ENCODE measurements at regions not wholly inside any gene's neighbourhood (a gene's known extent, or its start where the extent isn't known, plus 50 kb on each side); places are given as distances from the start of the nearest gene placed in this dataset.

- no peak overlapping the region for H3K4me3 ChIP-seq (ENCODE audit: low read depth, low read length)
- no peaks in the 10 kb centered on the region for H3K27me3 ChIP-seq
- DNase-seq, result no peak
- TF ChIP-seq CTCF (IDR thresholded peaks at IDR 0.05; ENCODE audit: low read depth, low read length), result no peak
- H3K36me3 ChIP-seq, result no peaks in the 10 kb centered on the region
- H3K4me1 ChIP-seq, result no peaks in the 10 kb centered on the region
- H3K9me3 ChIP-seq, result no peaks in the 10 kb centered on the region
Observed at GRCh38 chr1:90394247-90394646, 322.9 kb downstream of the BARHL2 start.

GRCh38 chr1:90393025-90393424 lies 324.1 kb downstream of the BARHL2 start:
- no peaks in the 10 kb centered on the region for H3K27me3 ChIP-seq
- no peaks in the 10 kb centered on the region for H3K9me3 ChIP-seq
- H3K4me3 ChIP-seq (ENCODE audit: low read depth, low read length), result no peak overlapping the region
- TF ChIP-seq CTCF (IDR thresholded peaks at IDR 0.05; ENCODE audit: low read depth, low read length), result no peak
- H3K36me3 ChIP-seq, result no peaks in the 10 kb centered on the region
- DNase-seq, result no peak
- H3K4me1 ChIP-seq, result no peaks in the 10 kb centered on the region

GRCh38 chr1:90391126-90391525 lies 326.0 kb downstream of the BARHL2 start:
- no peak for DNase-seq
- Histone ChIP-seq H3K9me3 (no peaks in the 10 kb centered on the region), H3K27me3 (no peaks in the 10 kb centered on the region), H3K36me3 (no peaks in the 10 kb centered on the region), H3K4me3 (ENCODE audit: low read depth, low read length) (no peak overlapping the region), H3K4me1 (no peaks in the 10 kb centered on the region)
- TF ChIP-seq CTCF (IDR thresholded peaks at IDR 0.05; ENCODE audit: low read depth, low read length), result no peak

GRCh38 chr1:90387805-90388204 lies 329.3 kb downstream of the BARHL2 start:
- Histone ChIP-seq H3K4me3 (ENCODE audit: low read depth, low read length) (no peak overlapping the region), H3K36me3 (no peaks in the 10 kb centered on the region), H3K27me3 (no peaks in the 10 kb centered on the region), H3K4me1 (no peaks in the 10 kb centered on the region), H3K9me3 (no peaks in the 10 kb centered on the region)
- DNase-seq, result no peak
- no peak for TF ChIP-seq CTCF (IDR thresholded peaks at IDR 0.05; ENCODE audit: low read depth, low read length)

DNA sequence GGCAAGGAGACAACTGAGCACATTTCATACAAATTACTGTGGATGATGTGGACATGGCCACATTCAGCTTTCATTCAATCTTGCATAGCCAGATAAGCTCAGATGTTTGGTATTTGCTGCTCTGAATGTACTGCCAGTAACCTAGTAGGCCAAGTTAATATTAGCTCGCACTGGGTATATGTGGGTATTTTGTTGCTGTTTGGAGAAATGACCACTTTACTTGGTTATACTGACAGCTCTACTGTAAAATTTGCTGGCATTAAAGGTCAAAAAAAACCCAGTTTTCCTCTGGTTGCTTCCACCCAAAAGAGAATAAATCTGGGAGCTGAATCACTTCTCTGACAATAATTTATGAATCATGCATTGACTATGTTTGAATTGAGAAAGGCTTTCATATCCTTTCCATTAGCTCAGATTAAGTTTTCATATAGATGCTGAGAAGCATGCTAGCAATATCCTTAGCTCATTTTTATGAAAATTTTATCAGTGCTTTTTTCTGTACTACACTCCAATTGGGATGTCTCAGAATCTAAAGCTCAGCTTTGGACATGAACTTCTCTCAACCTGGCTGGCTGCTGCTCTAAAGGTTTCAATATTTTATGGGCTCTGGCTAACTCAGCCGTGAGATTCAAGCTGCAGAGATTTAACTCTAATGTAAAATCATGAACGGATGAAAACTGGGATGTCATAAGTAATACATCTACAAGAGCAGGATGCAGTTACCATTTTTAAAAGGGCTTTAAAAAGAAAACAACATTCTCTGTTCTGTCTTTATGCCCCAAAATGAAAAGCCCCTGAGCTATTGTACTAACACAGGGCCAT lies 330.0 kb downstream of the BARHL2 start:
- Histone ChIP-seq H3K4me3 (ENCODE audit: low read depth, low read length) (no peak overlapping the region), H3K36me3 (no peaks in the 10 kb centered on the region), H3K4me1 (no peaks in the 10 kb centered on the region), H3K9me3 (no peaks in the 10 kb centered on the region), H3K27me3 (no peaks in the 10 kb centered on the region)
- TF ChIP-seq CTCF (IDR thresholded peaks at IDR 0.05; ENCODE audit: low read depth, low read length), result no peak
- DNase-seq, result no peak

GRCh38 chr1:90384193-90384592 lies 332.9 kb downstream of the BARHL2 start:
- no peak overlapping the region for H3K4me3 ChIP-seq (ENCODE audit: low read depth, low read length)
- no peaks in the 10 kb centered on the region for H3K27me3 ChIP-seq
- no peaks in the 10 kb centered on the region for H3K9me3 ChIP-seq
- no peaks in the 10 kb centered on the region for H3K36me3 ChIP-seq
- H3K4me1 ChIP-seq, result no peaks in the 10 kb centered on the region
- TF ChIP-seq CTCF (IDR thresholded peaks at IDR 0.05; ENCODE audit: low read depth, low read length), result no peak
- DNase-seq, result no peak

All from BE2C (cell line).